HG03432 (cell line): ENCODE measurements at regions not wholly inside any gene's neighbourhood (a gene's known extent, or its start where the extent isn't known, plus 50 kb on each side); places are given as distances from the start of the nearest gene placed in this dataset.
"Not testable (repeated sequence)": the region's sequence is repeated elsewhere in the genome, so short reads cannot be mapped to it uniquely, and the experiment has no call there.

Source experiments
- ATAC-seq: cut with Tn5 transposase; IDR thresholded peaks from one replicate; pipeline ENCODE4 v1.9.1; 2021; ENCODE audit warnings: mild to moderate bottlenecking, moderate library complexity; ENCODE audit not compliant: unreplicated experiment

- ATAC-seq: no peak
Measured at GRCh38 chr5:23963449-23963848, 456.0 kb downstream of the PRDM9 start.

GRCh38 chr5:23977365-23977764 is 470.0 kb downstream of the PRDM9 start:
- ATAC-seq: no peak

GRCh38 chr5:23977997-23978396 is 470.6 kb downstream of the PRDM9 start:
- ATAC-seq: no peak

GRCh38 chr5:23991406-23991805 is 484.0 kb downstream of the PRDM9 start:
- peak; percentile 80 for ATAC-seq

- ATAC-seq: no peak
Measured at GRCh38 chr5:23994581-23995370, 487.4 kb downstream of the PRDM9 start.

GRCh38 chr5:23996525-23996924 is 489.1 kb downstream of the PRDM9 start:
- ATAC-seq: no peak

GRCh38 chr5:24005384-24005783 is 498.0 kb downstream of the PRDM9 start:
- ATAC-seq: no peak

- ATAC-seq: not testable (repeated sequence)
Measured at GRCh38 chr5:24017710-24018109, 510.3 kb downstream of the PRDM9 start.

- no peak for ATAC-seq
Measured at GRCh38 chr5:24026288-24026687, 518.9 kb downstream of the PRDM9 start.

- ATAC-seq: no peak
Measured at GRCh38 chr5:24042688-24043087, 535.3 kb downstream of the PRDM9 start.

- no peak for ATAC-seq
Measured at GRCh38 chr5:24045046-24045445, 537.6 kb downstream of the PRDM9 start.

- no peak for ATAC-seq
Measured at GRCh38 chr5:24053737-24054136, 546.3 kb downstream of the PRDM9 start.

GRCh38 chr5:24059006-24059405 is 551.6 kb downstream of the PRDM9 start:
- ATAC-seq: no peak

- no peak for ATAC-seq
Measured at GRCh38 chr5:24059716-24060115, 552.3 kb downstream of the PRDM9 start.

- no peak for ATAC-seq
Measured at GRCh38 chr5:24065779-24066178, 558.4 kb downstream of the PRDM9 start.

- ATAC-seq: no peak
Measured at GRCh38 chr5:24067208-24067607, 559.8 kb downstream of the PRDM9 start.

- no peak for ATAC-seq
Measured at GRCh38 chr5:24068524-24068923, 561.1 kb downstream of the PRDM9 start.

GRCh38 chr5:24073107-24073506 is 565.7 kb downstream of the PRDM9 start:
- ATAC-seq: no peak

GRCh38 chr5:24080046-24080445 is 564.7 kb downstream of the CDH10 start:
- ATAC-seq: no peak

- ATAC-seq: no peak
Measured at GRCh38 chr5:24094081-24094679, 550.6 kb downstream of the CDH10 start.

- no peak for ATAC-seq
Measured at GRCh38 chr5:24102010-24102409, 542.8 kb downstream of the CDH10 start.

- no peak for ATAC-seq
Measured at GRCh38 chr5:24103451-24104023, 541.2 kb downstream of the CDH10 start.
